ENCODE measurements at regions not wholly inside any gene's neighbourhood (a gene's known extent, or its start where the extent isn't known, plus 50 kb on each side); places are given as distances from the start of the nearest gene placed in this dataset.

DNA sequence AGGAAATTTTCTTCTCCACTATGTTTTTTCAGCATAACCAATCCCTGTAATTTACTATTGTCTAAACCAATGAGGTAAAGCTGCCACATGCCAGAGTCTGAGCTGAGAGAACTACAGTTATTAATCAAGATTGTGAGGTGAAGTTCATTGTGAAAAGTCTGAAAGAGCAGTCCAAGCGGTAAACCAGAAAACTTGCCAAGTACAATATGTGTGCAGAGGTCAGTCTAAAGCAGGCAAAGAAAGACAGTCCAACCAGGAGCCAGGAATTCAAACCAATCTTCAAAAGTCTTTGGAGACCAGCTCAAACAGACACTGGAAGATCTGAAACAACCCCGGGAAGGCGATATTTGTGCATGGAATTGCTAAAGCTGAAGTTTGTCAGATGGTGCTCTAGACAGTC, 229.1 kb upstream of the POU3F4 start:
- TF ChIP-seq, protein P1, sequence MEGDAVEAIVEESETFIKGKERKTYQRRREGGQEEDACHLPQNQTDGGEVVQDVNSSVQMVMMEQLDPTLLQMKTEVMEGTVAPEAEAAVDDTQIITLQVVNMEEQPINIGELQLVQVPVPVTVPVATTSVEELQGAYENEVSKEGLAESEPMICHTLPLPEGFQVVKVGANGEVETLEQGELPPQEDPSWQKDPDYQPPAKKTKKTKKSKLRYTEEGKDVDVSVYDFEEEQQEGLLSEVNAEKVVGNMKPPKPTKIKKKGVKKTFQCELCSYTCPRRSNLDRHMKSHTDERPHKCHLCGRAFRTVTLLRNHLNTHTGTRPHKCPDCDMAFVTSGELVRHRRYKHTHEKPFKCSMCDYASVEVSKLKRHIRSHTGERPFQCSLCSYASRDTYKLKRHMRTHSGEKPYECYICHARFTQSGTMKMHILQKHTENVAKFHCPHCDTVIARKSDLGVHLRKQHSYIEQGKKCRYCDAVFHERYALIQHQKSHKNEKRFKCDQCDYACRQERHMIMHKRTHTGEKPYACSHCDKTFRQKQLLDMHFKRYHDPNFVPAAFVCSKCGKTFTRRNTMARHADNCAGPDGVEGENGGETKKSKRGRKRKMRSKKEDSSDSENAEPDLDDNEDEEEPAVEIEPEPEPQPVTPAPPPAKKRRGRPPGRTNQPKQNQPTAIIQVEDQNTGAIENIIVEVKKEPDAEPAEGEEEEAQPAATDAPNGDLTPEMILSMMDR (IDR thresholded peaks at IDR 0.05 in 2 of 3, conservative IDR thresholded peaks at IDR 0.05 in 1 of 3; ENCODE audit: borderline replicate concordance in 1 of 3, insufficient read depth in 1 of 3, low read depth in 2 of 3, low read length in 2 of 3) = no peak
- TF ChIP-seq ZNF274 (IDR thresholded peaks at IDR 0.05; ENCODE audit: low read depth, low read length) (no peak), POLR2AphosphoS5 (IDR thresholded peaks at IDR 0.05; ENCODE audit: low read depth, low read length) (no peak), POLR2A (IDR thresholded peaks at IDR 0.05; ENCODE audit: borderline replicate concordance, extremely low read depth, insufficient read depth, insufficient read length) (no peak), SRF (IDR thresholded peaks at IDR 0.05; ENCODE audit: low read depth) (no peak), SP1 (IDR thresholded peaks at IDR 0.05; ENCODE audit: low read depth) (no peak), YY1 (IDR thresholded peaks at IDR 0.05; ENCODE audit: extremely low read depth, insufficient replicate concordance, low read depth, low read length) (no peak)
- TF ChIP-seq, protein P2, sequence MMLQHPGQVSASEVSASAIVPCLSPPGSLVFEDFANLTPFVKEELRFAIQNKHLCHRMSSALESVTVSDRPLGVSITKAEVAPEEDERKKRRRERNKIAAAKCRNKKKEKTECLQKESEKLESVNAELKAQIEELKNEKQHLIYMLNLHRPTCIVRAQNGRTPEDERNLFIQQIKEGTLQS (IDR thresholded peaks at IDR 0.05) = no peak
